CD4-positive, CD25-positive, alpha-beta regulatory T cell (primary cell): ENCODE measurements at regions not wholly inside any gene's neighbourhood (a gene's known extent, or its start where the extent isn't known, plus 50 kb on each side); places are given as distances from the start of the nearest gene placed in this dataset.
A peak's percentile ranks its signal among the peaks of the same experiment; 100 is the strongest.

ENCODE experiments used
- ATAC-seq, 2 donors: fragments of 150-1000 bp; cut with Tn5 transposase; one replicate each; pipeline ENCODE4 v1.10.0; 2021; ENCODE audit warnings: low read depth in 2 of 2, moderate number of reproducible peaks in 2 of 2, moderate library complexity in 1 of 2
- DNase-seq, 3 donors: peaks; one replicate each; pipeline versions ENCODE4 v3.0.0 to v3.0.0-alpha.2; 2012 to 2022; ENCODE audit warnings: mixed read lengths in 1 of 3
- H3K27ac ChIP-seq: one replicate; pipeline ENCODE4 v1.7.0; 2013; ENCODE audit warnings: mild to moderate bottlenecking, low read length; ENCODE audit not compliant: insufficient read depth, poor library complexity, severe bottlenecking
- H3K27me3 ChIP-seq: one replicate; pipeline ENCODE4 v1.7.0; 2013; ENCODE audit warnings: low read length; ENCODE audit not compliant: control insufficient read depth, insufficient read depth
- H3K36me3 ChIP-seq: one replicate; pipeline ENCODE4 v1.7.0; 2013; ENCODE audit warnings: mild to moderate bottlenecking, low read length, moderate library complexity; ENCODE audit not compliant: control insufficient read depth, insufficient read depth
- H3K4me1 ChIP-seq: 2 replicates; pipeline ENCODE4 v1.7.0; 2013; ENCODE audit warnings: mild to moderate bottlenecking, low read length; ENCODE audit not compliant: insufficient read depth, control insufficient read depth, poor library complexity, severe bottlenecking
- H3K4me3 ChIP-seq: one replicate; pipeline ENCODE4 v1.7.0; 2013; ENCODE audit warnings: low read depth, mild to moderate bottlenecking, low read length, moderate library complexity
- H3K9me3 ChIP-seq, 2 experiments: 1 replicate in 1 of 2; 2 replicates in 1 of 2; pipeline ENCODE4 v1.7.0; 2013; ENCODE audit warnings: low read length in 2 of 2, mild to moderate bottlenecking in 1 of 2, moderate library complexity in 1 of 2; ENCODE audit not compliant: control insufficient read depth in 2 of 2
- H3K27ac Mint-ChIP-seq, 3 donors: one replicate each; pipeline ENCODE4 v1.8.0; 2020 to 2022; ENCODE audit warnings: mild to moderate bottlenecking in 3 of 3, mixed read lengths in 3 of 3, moderate library complexity in 2 of 3
- H3K27me3 Mint-ChIP-seq: one replicate; pipeline ENCODE4 v1.8.0; 2022; ENCODE audit warnings: mild to moderate bottlenecking, mixed read lengths
- H3K36me3 Mint-ChIP-seq: one replicate; pipeline ENCODE4 v1.8.0; 2020; ENCODE audit warnings: mixed read lengths
- H3K4me1 Mint-ChIP-seq, 4 donors: one replicate each; pipeline ENCODE4 v1.8.0; 2020 to 2022; ENCODE audit warnings: mixed read lengths in 4 of 4, mild to moderate bottlenecking in 1 of 4
- H3K4me3 Mint-ChIP-seq, 4 donors: one replicate each; pipeline ENCODE4 v1.8.0; 2020 to 2022; ENCODE audit warnings: mild to moderate bottlenecking in 4 of 4, mixed read lengths in 4 of 4, moderate library complexity in 3 of 4
- H3K9me3 Mint-ChIP-seq, 7 donors: one replicate each; pipeline ENCODE4 v1.8.0; 2020 to 2022; ENCODE audit warnings: mixed read lengths in 7 of 7, mild to moderate bottlenecking in 3 of 7, moderate library complexity in 2 of 7

- no peaks in the 10 kb centered on the region for H3K27me3 ChIP-seq
- no peak overlapping the region for H3K4me3 Mint-ChIP-seq
Measured at GRCh38 chr20:22472447-22473100, 111.8 kb downstream of the FOXA2 start.

GRCh38 chr20:22471156-22471836, 113.1 kb downstream of the FOXA2 start:
- Mint-ChIP-seq H3K36me3 (no peaks in the 10 kb centered on the region), H3K4me1 (peaks cover 0 to 3% (median 0%) of the 10 kb centered on the region in 4 donors), H3K27me3 (no peaks in the 10 kb centered on the region), H3K4me3 (no peak overlapping the region), H3K9me3 (peaks cover 0 to 12% (median 4%) of the 10 kb centered on the region in 7 donors), H3K27ac (no peak overlapping the region)
- DNase-seq: peak in 1 of 3 donors; percentile 1
- Histone ChIP-seq H3K4me1 (no peaks in the 10 kb centered on the region), H3K36me3 (no peaks in the 10 kb centered on the region), H3K9me3 (no peaks in the 10 kb centered on the region), H3K27ac (no peak overlapping the region), H3K27me3 (no peaks in the 10 kb centered on the region), H3K4me3 (no peak overlapping the region)
- ATAC-seq: no peak

More at GRCh38 chr20:22472447-22473100, 111.8 kb downstream of the FOXA2 start:
- H3K27me3 Mint-ChIP-seq: no peaks in the 10 kb centered on the region
- H3K27ac Mint-ChIP-seq: no peak overlapping the region
- H3K9me3 Mint-ChIP-seq: peaks cover 0 to 12% (median 4%) of the 10 kb centered on the region in 7 donors
- DNase-seq (no peak), ATAC-seq (no peak)
- no peaks in the 10 kb centered on the region for H3K36me3 Mint-ChIP-seq
- peaks cover 0 to 3% (median 0%) of the 10 kb centered on the region in 4 donors for H3K4me1 Mint-ChIP-seq
- no peaks in the 10 kb centered on the region for H3K4me1 ChIP-seq
- H3K27ac ChIP-seq: no peak overlapping the region
- H3K9me3 ChIP-seq: no peaks in the 10 kb centered on the region
- no peak overlapping the region for H3K4me3 ChIP-seq
- no peaks in the 10 kb centered on the region for H3K36me3 ChIP-seq

GRCh38 chr20:22470620-22471026, 113.7 kb downstream of the FOXA2 start:
- ATAC-seq (no peak), DNase-seq (no peak)
- Histone ChIP-seq H3K4me1 (no peaks in the 10 kb centered on the region), H3K27me3 (no peaks in the 10 kb centered on the region), H3K27ac (no peak overlapping the region), H3K9me3 (no peaks in the 10 kb centered on the region), H3K4me3 (no peak overlapping the region), H3K36me3 (no peaks in the 10 kb centered on the region)
- H3K27me3 Mint-ChIP-seq: no peaks in the 10 kb centered on the region
- H3K9me3 Mint-ChIP-seq: peaks cover 0 to 12% (median 4%) of the 10 kb centered on the region in 7 donors
- no peak overlapping the region for H3K4me3 Mint-ChIP-seq
- no peak overlapping the region for H3K27ac Mint-ChIP-seq
- H3K4me1 Mint-ChIP-seq: peaks cover 0 to 3% (median 0%) of the 10 kb centered on the region in 4 donors
- no peaks in the 10 kb centered on the region for H3K36me3 Mint-ChIP-seq

GRCh38 chr20:22466447-22467171, 117.8 kb downstream of the FOXA2 start:
- H3K4me1 ChIP-seq: no peaks in the 10 kb centered on the region
- no peak overlapping the region for H3K27ac ChIP-seq
- H3K4me3 Mint-ChIP-seq: no peak overlapping the region
- H3K4me1 Mint-ChIP-seq: no peaks in the 10 kb centered on the region
- ATAC-seq: no peak
- H3K27ac Mint-ChIP-seq: no peak overlapping the region
- peaks cover 0 to 2% (median 0%) of the 10 kb centered on the region in 7 donors for H3K9me3 Mint-ChIP-seq
- H3K36me3 ChIP-seq: no peaks in the 10 kb centered on the region
- no peak overlapping the region for H3K4me3 ChIP-seq
- DNase-seq: no peak
- H3K27me3 Mint-ChIP-seq: no peaks in the 10 kb centered on the region
- H3K36me3 Mint-ChIP-seq: no peaks in the 10 kb centered on the region
- H3K27me3 ChIP-seq: no peaks in the 10 kb centered on the region
- H3K9me3 ChIP-seq: no peaks in the 10 kb centered on the region

- Histone ChIP-seq H3K4me3 (no peak overlapping the region), H3K27ac (no peak overlapping the region), H3K27me3 (no peaks in the 10 kb centered on the region), H3K4me1 (no peaks in the 10 kb centered on the region), H3K36me3 (no peaks in the 10 kb centered on the region), H3K9me3 (no peaks in the 10 kb centered on the region)
- peaks cover 0 to 2% (median 0%) of the 10 kb centered on the region in 7 donors for H3K9me3 Mint-ChIP-seq
- H3K4me1 Mint-ChIP-seq: no peaks in the 10 kb centered on the region
- H3K36me3 Mint-ChIP-seq: no peaks in the 10 kb centered on the region
- ATAC-seq (no peak), DNase-seq (no peak)
- no peak overlapping the region for H3K27ac Mint-ChIP-seq
- no peaks in the 10 kb centered on the region for H3K27me3 Mint-ChIP-seq
- H3K4me3 Mint-ChIP-seq: no peak overlapping the region
Measured at GRCh38 chr20:22465622-22466446, 118.5 kb downstream of the FOXA2 start.

GRCh38 chr20:22464312-22465003, 119.9 kb downstream of the FOXA2 start:
- ATAC-seq (no peak), DNase-seq (no peak)
- Mint-ChIP-seq H3K9me3 (peaks cover 0 to 2% (median 0%) of the 10 kb centered on the region in 7 donors), H3K27me3 (no peaks in the 10 kb centered on the region), H3K4me3 (no peak overlapping the region), H3K36me3 (no peaks in the 10 kb centered on the region), H3K4me1 (no peaks in the 10 kb centered on the region), H3K27ac (no peak overlapping the region)
- Histone ChIP-seq H3K9me3 (no peaks in the 10 kb centered on the region), H3K36me3 (no peaks in the 10 kb centered on the region), H3K27ac (no peak overlapping the region), H3K4me1 (no peaks in the 10 kb centered on the region), H3K27me3 (no peaks in the 10 kb centered on the region), H3K4me3 (no peak overlapping the region)
